HK-2 (cell line): ENCODE measurements at regions not wholly inside any gene's neighbourhood (a gene's known extent, or its start where the extent isn't known, plus 50 kb on each side); places are given as distances from the start of the nearest gene placed in this dataset.
A peak's percentile ranks its signal among the peaks of the same experiment; 100 is the strongest.

Experiments used
- DNase-seq: peaks from one replicate; pipeline ENCODE4 v3.0.0-alpha.2; 2018; ENCODE audit not compliant: unreplicated experiment

- DNase-seq, result no peak
Measured at GRCh38 chr4:163967263-163967662, 472.8 kb downstream of the TMA16 start.

GRCh38 chr4:163967710-163968109 lies 473.2 kb downstream of the TMA16 start:
- DNase-seq, result no peak

- DNase-seq, result no peak
Measured at GRCh38 chr4:163969291-163969690, 474.8 kb downstream of the TMA16 start.

- DNase-seq, result no peak
Measured at GRCh38 chr4:163976588-163976987, 482.1 kb downstream of the TMA16 start.

GRCh38 chr4:163988391-163988790 lies 493.9 kb downstream of the TMA16 start:
- DNase-seq, result no peak

GRCh38 chr4:163988865-163989264 lies 494.4 kb downstream of the TMA16 start:
- DNase-seq, result no peak

- DNase-seq, result no peak
Measured at GRCh38 chr4:163991298-163991865, 496.9 kb downstream of the TMA16 start.

- no peak for DNase-seq
Measured at GRCh38 chr4:164009435-164009834, 514.9 kb downstream of the TMA16 start.

- no peak for DNase-seq
Measured at GRCh38 chr4:164011791-164012190, 517.3 kb downstream of the TMA16 start.

GRCh38 chr4:164012396-164013027 lies 518.0 kb downstream of the TMA16 start:
- DNase-seq, result peak; percentile 38

GRCh38 chr4:164021947-164022346 lies 527.5 kb downstream of the TMA16 start:
- DNase-seq, result no peak

GRCh38 chr4:164023214-164023613 lies 528.7 kb downstream of the TMA16 start:
- DNase-seq, result no peak

- DNase-seq, result no peak
Measured at GRCh38 chr4:164027805-164028204, 533.3 kb downstream of the TMA16 start.

- no peak for DNase-seq
Measured at GRCh38 chr4:164039482-164039881, 545.0 kb downstream of the TMA16 start.

GRCh38 chr4:164056426-164057142 lies 562.1 kb downstream of the TMA16 start:
- no peak for DNase-seq

- no peak for DNase-seq
Measured at GRCh38 chr4:164058776-164059445, 564.4 kb downstream of the TMA16 start.

GRCh38 chr4:164060456-164060855 lies 566.0 kb downstream of the TMA16 start:
- DNase-seq, result no peak

- no peak for DNase-seq
Measured at GRCh38 chr4:164068392-164068791, 573.9 kb downstream of the TMA16 start.

GRCh38 chr4:164070625-164071024 lies 576.1 kb downstream of the TMA16 start:
- DNase-seq, result no peak

GRCh38 chr4:164081371-164081770 lies 586.9 kb downstream of the TMA16 start:
- DNase-seq, result no peak

- no peak for DNase-seq
Measured at GRCh38 chr4:164081801-164082200, 587.3 kb downstream of the TMA16 start.

- DNase-seq, result no peak
Measured at GRCh38 chr4:164087733-164088132, 593.2 kb downstream of the TMA16 start.
